ENCODE measurements at regions not wholly inside any gene's neighbourhood (a gene's known extent, or its start where the extent isn't known, plus 50 kb on each side); places are given as distances from the start of the nearest gene placed in this dataset.

DNA sequence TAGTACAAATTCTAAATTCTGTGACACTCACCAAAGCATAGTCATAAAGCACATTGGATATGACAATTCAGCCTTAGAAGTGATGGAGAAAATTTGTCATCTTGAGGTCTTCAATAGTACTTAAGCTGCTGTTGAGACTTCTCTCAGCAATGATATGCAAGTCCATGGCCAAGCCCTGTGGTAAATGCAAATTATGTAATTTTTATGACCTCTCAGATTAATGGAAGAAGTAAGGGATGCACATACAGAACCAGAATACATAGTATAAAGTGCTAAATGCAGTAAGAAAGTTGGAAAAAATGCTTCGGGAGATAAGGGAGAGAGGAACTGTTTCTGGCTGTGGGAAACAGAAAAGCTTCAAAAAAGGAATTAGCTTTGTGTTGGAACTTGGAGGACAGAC lies 700.7 kb downstream of the RNF144B start:
- TF ChIP-seq, protein P1, sequence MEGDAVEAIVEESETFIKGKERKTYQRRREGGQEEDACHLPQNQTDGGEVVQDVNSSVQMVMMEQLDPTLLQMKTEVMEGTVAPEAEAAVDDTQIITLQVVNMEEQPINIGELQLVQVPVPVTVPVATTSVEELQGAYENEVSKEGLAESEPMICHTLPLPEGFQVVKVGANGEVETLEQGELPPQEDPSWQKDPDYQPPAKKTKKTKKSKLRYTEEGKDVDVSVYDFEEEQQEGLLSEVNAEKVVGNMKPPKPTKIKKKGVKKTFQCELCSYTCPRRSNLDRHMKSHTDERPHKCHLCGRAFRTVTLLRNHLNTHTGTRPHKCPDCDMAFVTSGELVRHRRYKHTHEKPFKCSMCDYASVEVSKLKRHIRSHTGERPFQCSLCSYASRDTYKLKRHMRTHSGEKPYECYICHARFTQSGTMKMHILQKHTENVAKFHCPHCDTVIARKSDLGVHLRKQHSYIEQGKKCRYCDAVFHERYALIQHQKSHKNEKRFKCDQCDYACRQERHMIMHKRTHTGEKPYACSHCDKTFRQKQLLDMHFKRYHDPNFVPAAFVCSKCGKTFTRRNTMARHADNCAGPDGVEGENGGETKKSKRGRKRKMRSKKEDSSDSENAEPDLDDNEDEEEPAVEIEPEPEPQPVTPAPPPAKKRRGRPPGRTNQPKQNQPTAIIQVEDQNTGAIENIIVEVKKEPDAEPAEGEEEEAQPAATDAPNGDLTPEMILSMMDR (IDR thresholded peaks at IDR 0.05; ENCODE audit: low read depth, low read length, poor library complexity, severe bottlenecking) = no peak
- TF ChIP-seq EZH2phosphoT487 (IDR thresholded peaks at IDR 0.05; ENCODE audit: borderline replicate concordance, low read length) = no peak
